ENCODE measurements at regions not wholly inside any gene's neighbourhood (a gene's known extent, or its start where the extent isn't known, plus 50 kb on each side); places are given as distances from the start of the nearest gene placed in this dataset.

GRCh38 chr15:31255732-31256377, 70.8 kb upstream of the KLF13 start:
- H3K4me1 Mint-ChIP-seq: peaks cover 39% of the 10 kb centered on the region
- H3K9me3 Mint-ChIP-seq: peaks cover 6% of the 10 kb centered on the region
- ATAC-seq (replicated peaks; ENCODE audit: extremely low read depth, poor library complexity, severe bottlenecking) (no peak), DNase-seq (ENCODE audit: low spot score in 2 of 2) (no peak)
- no peak overlapping the region for H3K4me3 Mint-ChIP-seq
- peaks cover 3% of the 10 kb centered on the region for H3K36me3 Mint-ChIP-seq (ENCODE audit: insufficient read depth)
- H3K27me3 Mint-ChIP-seq: no peaks in the 10 kb centered on the region
- H3K27ac Mint-ChIP-seq (ENCODE audit: low read depth): no peak overlapping the region

DNA sequence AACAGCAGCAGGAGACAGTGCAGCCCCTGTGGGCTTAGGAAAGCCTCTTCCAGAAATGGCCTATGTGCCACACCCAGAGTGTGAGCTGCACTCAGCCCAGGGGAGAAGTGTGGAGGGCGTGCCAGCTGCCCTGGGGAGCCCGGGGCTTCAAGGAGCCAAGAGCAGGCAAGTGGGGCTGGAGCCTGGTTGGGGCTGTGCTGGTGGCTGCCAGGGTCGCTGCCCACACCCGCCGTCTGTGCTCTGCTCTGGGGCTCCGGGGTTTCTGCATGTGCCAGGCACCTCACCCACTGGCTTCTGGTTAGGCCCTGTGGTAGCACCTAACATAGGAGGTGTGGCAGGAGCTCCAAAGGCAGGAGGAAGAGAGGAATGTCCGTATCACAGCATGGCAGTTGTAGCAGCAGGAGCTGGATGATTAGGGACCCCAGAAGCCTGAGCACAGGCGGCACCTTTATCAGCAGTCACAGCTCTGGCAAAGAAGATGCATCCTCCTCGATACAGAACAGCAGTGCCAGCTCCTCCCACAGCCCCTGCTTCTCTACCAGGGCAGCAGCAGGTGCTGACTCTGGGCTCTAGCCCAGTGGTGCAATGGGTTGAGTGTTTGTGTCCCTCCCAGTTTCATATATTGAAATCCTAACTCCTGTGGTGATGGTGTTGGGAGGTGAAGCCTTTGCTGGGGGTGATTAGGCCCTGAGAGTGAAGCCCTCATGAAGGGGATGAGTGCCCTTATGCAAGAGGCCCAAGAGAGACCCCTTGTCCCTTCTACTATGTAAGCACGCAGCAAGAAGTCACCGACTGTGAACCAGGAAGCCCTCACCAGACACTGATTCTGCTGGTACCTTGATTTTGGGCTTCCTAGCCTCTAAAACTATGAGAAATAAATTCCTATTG, 70.0 kb upstream of the KLF13 start:
- Mint-ChIP-seq H3K4me1 (peaks cover 43% of the 10 kb centered on the region), H3K4me3 (no peak overlapping the region), H3K36me3 (ENCODE audit: insufficient read depth) (peaks cover 3% of the 10 kb centered on the region), H3K27me3 (no peaks in the 10 kb centered on the region), H3K27ac (ENCODE audit: low read depth) (no peak overlapping the region), H3K9me3 (peaks cover 6% of the 10 kb centered on the region)
- DNase-seq (ENCODE audit: low spot score in 2 of 2): no peak
- no peak for ATAC-seq (replicated peaks; ENCODE audit: extremely low read depth, poor library complexity, severe bottlenecking)

DNA sequence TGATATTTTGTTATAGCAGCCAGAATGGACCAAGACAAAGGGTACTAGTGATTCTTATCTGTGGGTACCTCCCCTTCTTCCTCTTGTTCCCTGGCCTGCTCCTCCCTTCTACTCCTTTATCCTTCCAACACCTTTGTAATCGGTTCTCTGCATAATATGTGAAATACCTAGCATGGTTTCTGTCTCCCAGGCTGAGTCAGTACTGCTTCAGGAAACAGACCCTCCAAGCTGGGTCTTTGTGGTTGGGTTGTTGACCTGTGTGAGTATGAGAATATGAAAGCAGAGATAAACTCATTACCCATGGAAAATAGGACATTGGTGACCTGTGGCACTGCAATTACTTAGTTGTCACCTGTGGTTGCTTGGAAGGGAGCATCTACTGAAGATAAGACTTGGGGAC, 69.3 kb upstream of the KLF13 start:
- Mint-ChIP-seq H3K36me3 (ENCODE audit: insufficient read depth) (peaks cover 3% of the 10 kb centered on the region), H3K27ac (ENCODE audit: low read depth) (no peak overlapping the region), H3K9me3 (peaks cover 6% of the 10 kb centered on the region), H3K4me1 (peaks cover 50% of the 10 kb centered on the region), H3K27me3 (no peaks in the 10 kb centered on the region), H3K4me3 (no peak overlapping the region)
- ATAC-seq (replicated peaks; ENCODE audit: extremely low read depth, poor library complexity, severe bottlenecking) (no peak), DNase-seq (ENCODE audit: low spot score in 2 of 2) (no peak)

DNA sequence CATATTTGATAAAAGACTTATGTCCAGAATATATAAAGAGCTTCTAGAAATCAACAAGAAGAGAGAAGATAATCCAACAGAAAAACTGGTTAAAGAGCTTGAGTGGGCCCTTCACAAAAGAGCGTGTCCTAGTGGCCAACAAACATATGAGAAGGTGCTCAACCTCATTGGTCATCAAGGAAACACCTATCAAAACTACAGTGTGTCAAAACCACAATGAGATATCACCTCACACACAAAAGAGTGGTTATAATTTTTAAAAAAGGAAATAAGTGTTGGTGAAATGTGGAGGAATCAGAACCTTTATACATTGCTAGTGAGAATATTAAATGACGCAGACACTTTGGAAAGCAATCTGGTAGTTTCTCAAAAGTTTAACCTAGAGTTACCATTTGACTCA, 68.4 kb upstream of the KLF13 start:
- H3K9me3 Mint-ChIP-seq: peaks cover 6% of the 10 kb centered on the region
- H3K27ac Mint-ChIP-seq (ENCODE audit: low read depth): peak overlapping the region; percentile 42
- H3K27me3 Mint-ChIP-seq: no peaks in the 10 kb centered on the region
- ATAC-seq (replicated peaks; ENCODE audit: extremely low read depth, poor library complexity, severe bottlenecking) (no peak), DNase-seq (ENCODE audit: low spot score in 2 of 2) (no peak)
- H3K4me1 Mint-ChIP-seq: peaks cover 58% of the 10 kb centered on the region
- no peak overlapping the region for H3K4me3 Mint-ChIP-seq
- H3K36me3 Mint-ChIP-seq (ENCODE audit: insufficient read depth): peaks cover 3% of the 10 kb centered on the region

DNA sequence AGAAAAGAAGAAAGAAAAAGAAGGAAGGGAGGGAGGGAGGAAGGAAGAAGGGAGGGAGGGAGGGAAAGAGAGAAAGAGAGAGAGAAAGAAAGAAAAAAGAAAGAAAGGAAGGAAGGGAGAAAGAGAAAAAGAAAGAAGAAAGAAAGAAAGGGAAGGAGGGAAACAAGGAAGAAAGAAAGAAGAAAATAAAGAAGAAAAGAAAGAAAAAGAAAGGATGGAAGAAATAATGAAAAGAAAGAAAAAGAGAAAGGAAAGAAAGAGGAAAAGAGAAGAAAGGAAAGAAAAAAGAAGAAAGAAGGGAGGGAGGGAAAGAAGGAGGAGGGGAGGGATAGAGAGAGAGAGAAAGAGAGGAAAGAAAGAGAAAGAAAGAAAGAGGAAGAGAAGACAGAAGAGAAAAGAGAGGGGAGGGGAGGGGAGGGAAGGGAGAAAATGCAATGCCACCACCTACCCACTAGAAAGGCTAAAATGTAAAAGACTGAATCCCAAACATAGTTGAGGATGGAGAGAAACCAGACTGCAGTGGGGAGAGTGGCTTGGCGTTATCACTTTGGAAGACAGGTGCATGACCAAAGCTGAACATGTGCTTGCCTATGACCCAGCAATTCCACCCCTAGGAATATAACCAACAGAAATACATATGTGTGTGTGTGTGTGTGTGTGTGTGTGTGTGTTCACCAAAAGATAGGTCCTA, 66.9 kb upstream of the KLF13 start:
- peak overlapping the region; percentile 58 for H3K27ac Mint-ChIP-seq (ENCODE audit: low read depth)
- H3K36me3 Mint-ChIP-seq (ENCODE audit: insufficient read depth): peaks cover 5% of the 10 kb centered on the region
- H3K9me3 Mint-ChIP-seq: peaks cover 6% of the 10 kb centered on the region
- no peak for DNase-seq (ENCODE audit: low spot score in 2 of 2)
- ATAC-seq (replicated peaks; ENCODE audit: extremely low read depth, poor library complexity, severe bottlenecking): no peak
- H3K4me3 Mint-ChIP-seq: no peak overlapping the region
- no peaks in the 10 kb centered on the region for H3K27me3 Mint-ChIP-seq
- peaks cover 72% of the 10 kb centered on the region for H3K4me1 Mint-ChIP-seq

- Mint-ChIP-seq H3K27me3 (no peaks in the 10 kb centered on the region), H3K36me3 (ENCODE audit: insufficient read depth) (peaks cover 5% of the 10 kb centered on the region), H3K4me1 (peaks cover 83% of the 10 kb centered on the region), H3K27ac (ENCODE audit: low read depth) (no peak overlapping the region), H3K4me3 (no peak overlapping the region), H3K9me3 (peaks cover 6% of the 10 kb centered on the region)
- ATAC-seq (replicated peaks; ENCODE audit: extremely low read depth, poor library complexity, severe bottlenecking) (no peak), DNase-seq (ENCODE audit: low spot score in 2 of 2) (no peak)
These were observed 65.9 kb upstream of the KLF13 start for GRCh38 chr15:31260646-31261265.

DNA sequence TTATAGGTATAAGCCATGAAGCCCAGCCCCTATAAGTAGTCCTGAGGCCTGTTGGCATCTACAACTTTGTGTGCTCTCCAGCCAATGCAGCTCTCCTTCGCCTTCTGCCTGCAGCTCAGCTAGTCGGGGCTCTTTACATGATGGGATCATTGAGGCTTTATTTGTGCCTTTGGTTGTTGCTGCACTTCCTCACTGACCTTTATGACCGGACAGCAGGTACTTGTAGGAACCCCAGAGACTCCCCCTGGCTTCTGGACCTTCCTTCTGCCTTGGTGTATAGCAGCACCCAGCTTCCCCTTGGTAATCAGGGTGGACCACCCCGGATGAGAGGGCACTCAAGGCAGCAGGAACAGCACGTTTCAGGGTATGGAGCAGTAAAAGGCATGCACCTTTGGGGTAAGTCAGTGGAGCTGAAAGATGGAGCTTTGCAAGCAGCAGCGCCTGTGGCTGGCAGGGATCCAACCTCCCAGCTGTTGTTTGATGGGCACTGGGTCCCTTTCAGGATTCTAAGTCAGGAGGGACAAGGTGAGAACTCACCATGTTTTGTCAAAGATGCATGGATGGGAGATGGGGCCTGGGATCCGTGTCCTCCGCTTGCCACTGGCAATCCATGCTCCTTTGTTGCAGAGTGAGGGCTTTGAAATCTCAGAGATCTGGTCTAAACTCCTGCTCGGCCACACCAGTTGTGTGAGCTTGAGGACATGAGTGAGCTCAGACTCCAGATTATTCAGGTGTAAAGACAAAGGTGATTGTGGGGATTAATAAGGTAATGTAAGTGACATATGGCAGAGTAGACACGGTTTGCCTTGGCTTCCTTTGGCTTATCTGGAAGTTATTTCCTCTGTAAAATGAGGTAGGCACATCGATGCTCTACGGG, 65.1 kb upstream of the KLF13 start:
- Mint-ChIP-seq H3K27me3 (no peaks in the 10 kb centered on the region), H3K27ac (ENCODE audit: low read depth) (peak overlapping the region; percentile 33)
- ATAC-seq (replicated peaks; ENCODE audit: extremely low read depth, poor library complexity, severe bottlenecking): no peak

DNA sequence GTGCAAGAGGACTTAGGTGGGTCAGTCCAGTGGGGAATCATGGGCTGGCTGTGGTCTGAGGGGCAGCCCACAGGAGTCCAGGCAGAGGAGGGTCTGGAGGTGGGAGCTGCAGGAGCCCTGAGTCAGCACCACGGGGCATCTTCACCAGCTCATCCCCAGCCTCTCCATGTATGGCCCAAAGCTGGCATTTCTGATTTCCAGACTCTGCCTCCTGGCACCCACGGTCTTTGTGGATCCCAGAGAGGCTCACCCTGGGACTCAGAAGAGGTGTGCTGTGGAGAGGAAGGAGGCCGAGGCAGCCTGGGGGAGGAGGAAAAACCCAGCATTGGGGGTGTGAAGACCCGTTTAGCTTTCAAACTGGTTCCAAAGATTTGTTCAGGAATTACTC, 64.5 kb upstream of the KLF13 start:
- H3K27ac Mint-ChIP-seq (ENCODE audit: low read depth): peak overlapping the region; percentile 46
- ATAC-seq (replicated peaks; ENCODE audit: extremely low read depth, poor library complexity, severe bottlenecking): no peak
- H3K27me3 Mint-ChIP-seq: no peaks in the 10 kb centered on the region
- H3K4me3 Mint-ChIP-seq: no peak overlapping the region
- no peak for DNase-seq (ENCODE audit: low spot score in 2 of 2)
- H3K4me1 Mint-ChIP-seq: peaks cover 85% of the 10 kb centered on the region
- peaks cover 5% of the 10 kb centered on the region for H3K36me3 Mint-ChIP-seq (ENCODE audit: insufficient read depth)
- H3K9me3 Mint-ChIP-seq: peaks cover 6% of the 10 kb centered on the region

More for the DNA sequence above, 65.1 kb upstream of the KLF13 start:
- H3K9me3 Mint-ChIP-seq: peaks cover 6% of the 10 kb centered on the region
- H3K4me3 Mint-ChIP-seq: no peak overlapping the region
- DNase-seq (ENCODE audit: low spot score in 2 of 2): no peak
- peaks cover 3% of the 10 kb centered on the region for H3K36me3 Mint-ChIP-seq (ENCODE audit: insufficient read depth)
- peaks cover 85% of the 10 kb centered on the region for H3K4me1 Mint-ChIP-seq

GRCh38 chr15:31262901-31263671, 63.5 kb upstream of the KLF13 start:
- H3K4me1 Mint-ChIP-seq: peaks cover 86% of the 10 kb centered on the region
- H3K9me3 Mint-ChIP-seq: peaks cover under 1% of the 10 kb centered on the region
- no peak for DNase-seq (ENCODE audit: low spot score in 2 of 2)
- H3K27ac Mint-ChIP-seq (ENCODE audit: low read depth): peak overlapping the region; percentile 46
- peak overlapping the region; percentile 63 for H3K4me3 Mint-ChIP-seq
- no peak for ATAC-seq (replicated peaks; ENCODE audit: extremely low read depth, poor library complexity, severe bottlenecking)
- no peaks in the 10 kb centered on the region for H3K27me3 Mint-ChIP-seq
- peaks cover 5% of the 10 kb centered on the region for H3K36me3 Mint-ChIP-seq (ENCODE audit: insufficient read depth)

DNA sequence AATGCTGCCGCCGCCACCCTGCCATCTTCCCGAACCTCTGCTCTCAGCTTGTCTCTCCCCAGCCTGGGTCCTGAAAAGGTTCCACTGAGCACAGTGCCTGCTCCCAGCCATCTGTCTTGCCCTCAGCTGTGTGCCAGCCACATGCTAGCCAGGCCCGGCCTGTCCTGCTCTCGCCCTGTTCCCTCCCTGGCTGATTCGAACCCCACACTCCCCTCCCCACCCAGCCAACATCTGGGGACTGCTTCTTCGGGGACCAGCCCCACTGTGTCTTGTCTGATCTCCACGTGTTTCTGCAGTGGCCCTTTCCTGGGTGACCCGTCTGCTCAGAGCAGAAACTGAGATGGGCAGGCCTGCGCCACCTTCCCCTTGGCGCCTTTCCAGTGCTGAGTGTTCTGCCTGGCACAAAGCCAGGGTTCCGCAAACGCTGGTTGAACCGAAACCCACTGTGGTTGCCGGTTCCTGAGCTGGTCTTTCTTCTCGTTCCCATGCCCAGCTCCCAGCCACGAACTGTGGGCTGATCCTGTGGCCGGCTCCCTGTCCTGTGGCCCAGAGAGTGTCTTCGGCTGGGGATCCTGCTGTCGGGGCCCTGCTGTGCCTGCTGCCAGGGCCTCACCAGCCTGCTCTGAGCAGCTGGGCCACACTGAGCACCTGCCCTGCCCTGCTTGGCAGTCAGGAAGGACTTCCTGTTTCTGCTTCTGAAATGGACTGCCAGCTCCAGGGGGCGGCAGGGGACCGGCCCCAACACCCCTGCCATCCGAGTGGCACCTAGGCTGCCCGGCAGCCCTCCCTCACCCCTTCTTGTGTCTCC, 62.7 kb upstream of the KLF13 start:
- DNase-seq (ENCODE audit: low spot score in 2 of 2): peak; percentile 68 to 70
- peak; percentile 47 for ATAC-seq (replicated peaks; ENCODE audit: extremely low read depth, poor library complexity, severe bottlenecking)
- peak overlapping the region; percentile 63 for H3K4me3 Mint-ChIP-seq

More for the DNA sequence above, 62.7 kb upstream of the KLF13 start:
- Mint-ChIP-seq H3K36me3 (ENCODE audit: insufficient read depth) (peaks cover 5% of the 10 kb centered on the region), H3K27ac (ENCODE audit: low read depth) (peak overlapping the region; percentile 93), H3K27me3 (no peaks in the 10 kb centered on the region), H3K9me3 (no peaks in the 10 kb centered on the region), H3K4me1 (peaks cover 80% of the 10 kb centered on the region)
